Keratinocyte (primary cell): ENCODE measurements at regions not wholly inside any gene's neighbourhood (a gene's known extent, or its start where the extent isn't known, plus 50 kb on each side); places are given as distances from the start of the nearest gene placed in this dataset.

ENCODE experiments used
- DNase-seq: peaks from one replicate; pipeline ENCODE4 v3.0.0-alpha.2; 2011; ENCODE audit warnings: low read depth, missing footprints, low spot score
- FAIRE-seq: peaks from 2 replicates; lab custom pipeline; 2011; peaks lifted over from hg19 to GRCh38; lab: Jason Lieb, UNC
- H2AFZ ChIP-seq: 2 replicates; pipeline ENCODE4 v1.6.0; 2012; ENCODE audit warnings: low read length, control low read depth, inconsistent platforms; ENCODE audit not compliant: control insufficient read depth
- H3K27ac ChIP-seq: 2 replicates; pipeline ENCODE4 v1.5.1; 2011; ENCODE audit warnings: low read length; ENCODE audit not compliant: control insufficient read depth, insufficient read depth
- H3K27me3 ChIP-seq: 3 replicates; pipeline ENCODE4 v1.6.0; 2011; ENCODE audit warnings: low read length; ENCODE audit not compliant: control insufficient read depth, insufficient read depth; ENCODE audit errors: extremely low read depth
- H3K36me3 ChIP-seq, 2 experiments: 2 replicates in 1 of 2; 3 replicates in 1 of 2; pipeline ENCODE4 v1.5.1; 2011; ENCODE audit warnings: low read length in 2 of 2, mild to moderate bottlenecking in 1 of 2; ENCODE audit not compliant: control insufficient read depth in 2 of 2, insufficient read depth in 2 of 2; ENCODE audit errors: extremely low read depth in 1 of 2
- H3K4me1 ChIP-seq: 3 replicates; pipeline ENCODE4 v1.5.1; 2011; ENCODE audit warnings: low read length; ENCODE audit not compliant: control insufficient read depth, insufficient read depth; ENCODE audit errors: extremely low read depth
- H3K4me2 ChIP-seq: 3 replicates; pipeline ENCODE4 v1.6.0; 2011; ENCODE audit warnings: low read depth, low read length; ENCODE audit not compliant: control insufficient read depth, insufficient read depth; ENCODE audit errors: extremely low read depth
- H3K4me3 ChIP-seq, 3 experiments: fragments of 200-600 bp in 1 of 3; sonication (generic) in 1 of 3; 2 replicates in 2 of 3; 3 replicates in 1 of 3; pipeline ENCODE4 v1.5.1; 2011 to 2016; ENCODE audit warnings: low read length in 3 of 3, mild to moderate bottlenecking in 3 of 3, control low read depth in 2 of 3, inconsistent platforms in 1 of 3, low read depth in 1 of 3, mixed read lengths in 1 of 3, mixed run types in 1 of 3, moderate library complexity in 1 of 3; ENCODE audit not compliant: control insufficient read depth in 2 of 3, insufficient read depth in 2 of 3; ENCODE audit errors: extremely low read depth in 1 of 3
- H3K79me2 ChIP-seq: 2 replicates; pipeline ENCODE4 v1.6.0; 2012; ENCODE audit warnings: low read length; ENCODE audit not compliant: control insufficient read depth, insufficient read depth
- H3K9ac ChIP-seq: 3 replicates; pipeline ENCODE4 v1.6.0; 2011; ENCODE audit warnings: low read length; ENCODE audit not compliant: control insufficient read depth, insufficient read depth; ENCODE audit errors: extremely low read depth
- H3K9me1 ChIP-seq: 3 replicates; pipeline ENCODE4 v1.6.0; 2011; ENCODE audit warnings: low read length; ENCODE audit not compliant: control insufficient read depth, insufficient read depth; ENCODE audit errors: extremely low read depth
- H3K9me3 ChIP-seq: 2 replicates; pipeline ENCODE4 v1.5.1; 2012; ENCODE audit warnings: low read depth, low read length; ENCODE audit not compliant: control insufficient read depth
- H4K20me1 ChIP-seq: 3 replicates; pipeline ENCODE4 v1.6.0; 2011; ENCODE audit warnings: low read length; ENCODE audit not compliant: control insufficient read depth, insufficient read depth; ENCODE audit errors: extremely low read depth
- EZH2 ChIP-seq: IDR thresholded peaks from one replicate; pipeline ENCODE4 v1.6.1; 2012; ENCODE audit warnings: inconsistent platforms, mild to moderate bottlenecking, low read length, moderate library complexity
- dilution Hi-C: fragments of 300-500 bp; cut with MboI; formaldehyde crosslinking; loops from one replicate; pipeline ENCODE4 v1.7.0; 2020; ENCODE audit warnings: low sequenced_read_pairs; ENCODE audit not compliant: extremely low pct_ligation_motif_present
- TF ChIP-seq, protein P1 (sequence below), 3 experiments: IDR thresholded peaks in 1 of 3; conservative IDR thresholded peaks in 1 of 3; optimal IDR thresholded peaks in 1 of 3; 2 replicates in 2 of 3; 3 replicates in 1 of 3; pipeline versions ENCODE3 to v1.5.1; 2011; ENCODE audit warnings: low read length in 3 of 3, mild to moderate bottlenecking in 3 of 3, moderate library complexity in 2 of 3, control low read depth in 1 of 3, inconsistent platforms in 1 of 3; ENCODE audit not compliant: insufficient read depth in 2 of 3; ENCODE audit errors: extremely low read depth in 1 of 3

DNA sequence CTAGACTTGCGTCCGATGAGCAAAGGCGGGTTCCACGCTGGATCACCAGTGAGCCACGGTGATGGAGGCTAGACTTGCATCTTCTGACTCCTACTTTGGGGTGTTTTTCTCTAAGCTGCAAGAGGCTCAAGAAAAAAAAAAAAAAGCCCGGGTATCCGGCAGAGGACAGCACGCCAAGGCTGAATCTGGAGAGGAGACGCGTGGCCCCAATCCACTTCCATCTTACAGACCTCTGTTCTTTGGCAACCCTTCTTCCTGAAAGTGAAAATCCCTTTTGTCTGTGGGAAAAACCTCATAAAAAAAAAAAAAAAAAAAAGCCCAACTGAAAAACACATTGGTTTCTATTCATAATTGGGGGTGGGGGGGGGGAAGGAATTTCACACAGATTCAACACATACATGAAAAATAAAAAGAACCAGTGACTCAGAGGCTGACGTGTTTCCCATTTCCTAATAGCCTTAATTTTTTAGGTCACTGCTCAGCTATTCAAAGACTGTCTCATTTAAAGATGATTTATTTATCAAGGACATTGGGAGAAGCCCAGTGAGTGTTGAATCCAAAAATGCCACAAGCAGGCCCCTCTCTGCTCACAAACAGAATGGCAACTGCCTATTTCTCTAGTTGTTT, 258.3 kb downstream of the FOXL1 start:
- Histone ChIP-seq H3K79me2 (no peaks in the 10 kb centered on the region), H3K4me2 (no peak overlapping the region), H3K4me3 (no peak overlapping the region), H3K36me3 (no peaks in the 10 kb centered on the region), H3K27ac (no peak overlapping the region), H3K27me3 (no peaks in the 10 kb centered on the region), H3K4me1 (no peaks in the 10 kb centered on the region), H3K9me1 (no peaks in the 10 kb centered on the region), H2AFZ (no peak overlapping the region), H3K9ac (no peak overlapping the region), H3K9me3 (no peaks in the 10 kb centered on the region), H4K20me1 (no peaks in the 10 kb centered on the region)
- TF ChIP-seq, protein P1, sequence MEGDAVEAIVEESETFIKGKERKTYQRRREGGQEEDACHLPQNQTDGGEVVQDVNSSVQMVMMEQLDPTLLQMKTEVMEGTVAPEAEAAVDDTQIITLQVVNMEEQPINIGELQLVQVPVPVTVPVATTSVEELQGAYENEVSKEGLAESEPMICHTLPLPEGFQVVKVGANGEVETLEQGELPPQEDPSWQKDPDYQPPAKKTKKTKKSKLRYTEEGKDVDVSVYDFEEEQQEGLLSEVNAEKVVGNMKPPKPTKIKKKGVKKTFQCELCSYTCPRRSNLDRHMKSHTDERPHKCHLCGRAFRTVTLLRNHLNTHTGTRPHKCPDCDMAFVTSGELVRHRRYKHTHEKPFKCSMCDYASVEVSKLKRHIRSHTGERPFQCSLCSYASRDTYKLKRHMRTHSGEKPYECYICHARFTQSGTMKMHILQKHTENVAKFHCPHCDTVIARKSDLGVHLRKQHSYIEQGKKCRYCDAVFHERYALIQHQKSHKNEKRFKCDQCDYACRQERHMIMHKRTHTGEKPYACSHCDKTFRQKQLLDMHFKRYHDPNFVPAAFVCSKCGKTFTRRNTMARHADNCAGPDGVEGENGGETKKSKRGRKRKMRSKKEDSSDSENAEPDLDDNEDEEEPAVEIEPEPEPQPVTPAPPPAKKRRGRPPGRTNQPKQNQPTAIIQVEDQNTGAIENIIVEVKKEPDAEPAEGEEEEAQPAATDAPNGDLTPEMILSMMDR (optimal IDR thresholded peaks at IDR 0.05 in 1 of 3, IDR thresholded peaks at IDR 0.05 in 1 of 3, conservative IDR thresholded peaks at IDR 0.05 in 1 of 3; ENCODE audit: extremely low read depth in 1 of 3, insufficient read depth in 2 of 3, low read length in 3 of 3) = no peak
- TF ChIP-seq EZH2 = no peak
- FAIRE-seq = no peak
- DNase-seq = no peak
- dilution Hi-C loops = no loop called here

- Histone ChIP-seq H3K4me2 (no peak overlapping the region), H3K27ac (no peak overlapping the region), H3K36me3 (no peaks in the 10 kb centered on the region), H3K9me3 (peaks cover 2% of the 10 kb centered on the region), H3K4me3 (no peak overlapping the region), H3K4me1 (no peaks in the 10 kb centered on the region), H3K27me3 (no peaks in the 10 kb centered on the region), H3K9ac (no peak overlapping the region), H4K20me1 (no peaks in the 10 kb centered on the region), H2AFZ (no peak overlapping the region), H3K79me2 (no peaks in the 10 kb centered on the region), H3K9me1 (no peaks in the 10 kb centered on the region)
- FAIRE-seq (no peak), DNase-seq (no peak)
- TF ChIP-seq, protein P1 (optimal IDR thresholded peaks at IDR 0.05 in 1 of 3, IDR thresholded peaks at IDR 0.05 in 1 of 3, conservative IDR thresholded peaks at IDR 0.05 in 1 of 3; ENCODE audit: extremely low read depth in 1 of 3, insufficient read depth in 2 of 3, low read length in 3 of 3) = no peak
- no peak for TF ChIP-seq EZH2
- dilution Hi-C loops = no loop called here
These were observed 265.5 kb downstream of the FOXL1 start for GRCh38 chr16:86843812-86844211.
